HK-2 (cell line): ENCODE measurements at regions not wholly inside any gene's neighbourhood (a gene's known extent, or its start where the extent isn't known, plus 50 kb on each side); places are given as distances from the start of the nearest gene placed in this dataset.
"Not testable (repeated sequence)": the region's sequence is repeated elsewhere in the genome, so short reads cannot be mapped to it uniquely, and the experiment has no call there.

Source experiments
- DNase-seq: peaks from one replicate; pipeline ENCODE4 v3.0.0-alpha.2; 2018; ENCODE audit not compliant: unreplicated experiment

- DNase-seq = not testable (repeated sequence)
These were observed 98.2 kb upstream of the TCF21 start for GRCh38 chr6:133790756-133791155.

- not testable (repeated sequence) for DNase-seq
These were observed 93.9 kb upstream of the TCF21 start for GRCh38 chr6:133795051-133795450.

GRCh38 chr6:133796235-133796634 is 92.7 kb upstream of the TCF21 start:
- no peak for DNase-seq

GRCh38 chr6:133799043-133799442 is 89.9 kb upstream of the TCF21 start:
- no peak for DNase-seq

GRCh38 chr6:133802861-133803260 is 86.1 kb upstream of the TCF21 start:
- no peak for DNase-seq

- DNase-seq = no peak
These were observed 84.6 kb upstream of the TCF21 start for GRCh38 chr6:133804265-133804664.

GRCh38 chr6:133805876-133806275 is 83.0 kb upstream of the TCF21 start:
- DNase-seq = no peak

- no peak for DNase-seq
These were observed 82.4 kb upstream of the TCF21 start for GRCh38 chr6:133806382-133807140.

GRCh38 chr6:133807501-133807900 is 81.4 kb upstream of the TCF21 start:
- DNase-seq = no peak

GRCh38 chr6:133809406-133809805 is 79.5 kb upstream of the TCF21 start:
- no peak for DNase-seq

- DNase-seq = no peak
These were observed 77.4 kb upstream of the TCF21 start for GRCh38 chr6:133811557-133811956.

- DNase-seq = not testable (repeated sequence)
These were observed 76.5 kb upstream of the TCF21 start for GRCh38 chr6:133812446-133812845.

GRCh38 chr6:133814238-133814637 is 74.7 kb upstream of the TCF21 start:
- DNase-seq = no peak

GRCh38 chr6:133814797-133815196 is 74.1 kb upstream of the TCF21 start:
- no peak for DNase-seq

GRCh38 chr6:133815313-133815712 is 73.6 kb upstream of the TCF21 start:
- DNase-seq = no peak

GRCh38 chr6:133816171-133816570 is 72.7 kb upstream of the TCF21 start:
- DNase-seq = no peak

- no peak for DNase-seq
These were observed 71.4 kb upstream of the TCF21 start for GRCh38 chr6:133817460-133818047.

- DNase-seq = no peak
These were observed 70.6 kb upstream of the TCF21 start for GRCh38 chr6:133818320-133818719.

- no peak for DNase-seq
These were observed 68.7 kb upstream of the TCF21 start for GRCh38 chr6:133820208-133820607.

- DNase-seq = no peak
These were observed 61.1 kb upstream of the TCF21 start for GRCh38 chr6:133827766-133828165.

GRCh38 chr6:133833949-133834359 is 55.0 kb upstream of the TCF21 start:
- DNase-seq = no peak

- no peak for DNase-seq
These were observed 54.3 kb upstream of the TCF21 start for GRCh38 chr6:133834472-133835170.

GRCh38 chr6:133835901-133836300 is 53.0 kb upstream of the TCF21 start:
- DNase-seq = no peak
